Endothelial cell of umbilical vein (primary cell): ENCODE measurements at regions not wholly inside any gene's neighbourhood (a gene's known extent, or its start where the extent isn't known, plus 50 kb on each side); places are given as distances from the start of the nearest gene placed in this dataset.

Experiments used
- BruUV-seq: library from RNA; stranded (reverse); fragments of 400-500 nt; replicated peaks from 2 replicates; lab custom pipeline; 2021; lab: Mats Ljungman, UMichigan
- CTCF ChIA-PET: fragments of 300-600, 350-600 bp; sonication (Branson Sonifier 250); formaldehyde crosslinking; loops from one replicate; lab custom pipeline; 2021; ENCODE audit warnings: antibody characterized with exemption, inconsistent platforms; lab: Charles Lee
- POLR2A ChIA-PET: fragments of 300-600, 350-600 bp; sonication (Branson Sonifier 250); formaldehyde crosslinking; loops from one replicate; lab custom pipeline; 2021; ENCODE audit warnings: antibody characterized with exemption, inconsistent platforms; lab: Charles Lee
- DNase-seq: peaks from one replicate; pipeline ENCODE4 v3.0.0-alpha.2; 2011; ENCODE audit warnings: low read depth, low spot score
- FAIRE-seq: peaks from 2 replicates; lab custom pipeline; 2011; peaks lifted over from hg19 to GRCh38; lab: Jason Lieb, UNC
- H2AFZ ChIP-seq: 2 replicates; pipeline ENCODE4 v1.6.0; 2012; ENCODE audit warnings: low read depth, low read length, control low read depth, inconsistent platforms
- H3K27ac ChIP-seq: 2 replicates; pipeline ENCODE4 v1.5.1; 2011; ENCODE audit warnings: low read depth, mild to moderate bottlenecking, control low read depth, low read length, moderate library complexity; ENCODE audit not compliant: insufficient read depth
- H3K27me3 ChIP-seq, 2 experiments: 2 replicates each; pipeline versions ENCODE4 v1.6.0 to v1.6.1; 2011; ENCODE audit warnings: low read length in 2 of 2, mixed read lengths in 1 of 2; ENCODE audit not compliant: control insufficient read depth in 2 of 2, insufficient read depth in 2 of 2
- H3K36me3 ChIP-seq, 2 experiments: 2 replicates in 1 of 2; 3 replicates in 1 of 2; pipeline ENCODE4 v1.5.1; 2011; ENCODE audit warnings: low read length in 2 of 2, mild to moderate bottlenecking in 1 of 2, moderate library complexity in 1 of 2; ENCODE audit not compliant: control insufficient read depth in 2 of 2, insufficient read depth in 2 of 2; ENCODE audit errors: extremely low read depth in 1 of 2
- H3K4me1 ChIP-seq: 3 replicates; pipeline ENCODE4 v1.5.1; 2011; ENCODE audit warnings: mild to moderate bottlenecking, low read length; ENCODE audit not compliant: control insufficient read depth, insufficient read depth; ENCODE audit errors: extremely low read depth
- H3K4me2 ChIP-seq: 2 replicates; pipeline ENCODE4 v1.6.1; 2011; ENCODE audit warnings: low read length, control low read depth, mixed read lengths; ENCODE audit not compliant: insufficient read depth
- H3K4me3 ChIP-seq, 3 experiments: fragments of 200-600 bp in 1 of 3; sonication (generic), shearing (Covaris generic) in 1 of 3; replicated peaks in 1 of 3; 2 replicates each; pipeline ENCODE4 v1.5.1; 2011 to 2016; ENCODE audit warnings: control low read depth in 3 of 3, low read length in 3 of 3, mild to moderate bottlenecking in 2 of 3, inconsistent platforms in 1 of 3, low read depth in 1 of 3, moderate library complexity in 1 of 3; ENCODE audit not compliant: insufficient read depth in 1 of 3
- H3K79me2 ChIP-seq: 2 replicates; pipeline ENCODE4 v1.6.0; 2012; ENCODE audit warnings: low read length, inconsistent platforms; ENCODE audit not compliant: control insufficient read depth, insufficient read depth
- H3K9ac ChIP-seq: replicated peaks from 2 replicates; pipeline ENCODE3; 2011; ENCODE audit warnings: low read length, control low read depth; ENCODE audit not compliant: insufficient read depth; ENCODE audit errors: extremely low read depth
- H3K9me1 ChIP-seq: replicated peaks from 3 replicates; pipeline ENCODE4 v1.6.0; 2011; ENCODE audit warnings: mild to moderate bottlenecking, low read length; ENCODE audit not compliant: control insufficient read depth, insufficient read depth; ENCODE audit errors: extremely low read depth
- H3K9me3 ChIP-seq: replicated peaks from 2 replicates; pipeline ENCODE4 v1.5.1; 2012; ENCODE audit warnings: low read length, inconsistent platforms; ENCODE audit not compliant: control insufficient read depth, insufficient read depth
- H4K20me1 ChIP-seq: replicated peaks from 2 replicates; pipeline ENCODE3; 2011; ENCODE audit warnings: mild to moderate bottlenecking, low read length; ENCODE audit not compliant: control insufficient read depth, insufficient read depth; ENCODE audit errors: extremely low read depth
- EZH2 ChIP-seq: IDR thresholded peaks from 2 replicates; pipeline ENCODE4 v1.6.1; 2012; ENCODE audit warnings: borderline replicate concordance, low read depth, mild to moderate bottlenecking, moderate library complexity, low read length, inconsistent platforms; ENCODE audit not compliant: severe bottlenecking
- GATA2 ChIP-seq: IDR thresholded peaks from 2 replicates; pipeline ENCODE4 v1.7.0; 2011; ENCODE audit warnings: low read depth, mild to moderate bottlenecking, moderate library complexity, mixed read lengths, low read length; ENCODE audit not compliant: insufficient read length, insufficient read depth
- POLR2AphosphoS5 ChIP-seq: IDR thresholded peaks from 2 replicates; pipeline ENCODE4 v1.6.1; 2012; ENCODE audit warnings: low read depth, mild to moderate bottlenecking, control low read depth, low read length, moderate library complexity; ENCODE audit not compliant: insufficient read depth
- dilution Hi-C: fragments of 300-500 bp; cut with MboI; formaldehyde crosslinking; loops from one replicate; pipeline ENCODE4 v1.15.0; 2019; ENCODE audit warnings: low sequenced_read_pairs; ENCODE audit not compliant: extremely low pct_ligation_motif_present
- intact Hi-C: fragments of 100-400 bp; cut with micrococcal nuclease; formaldehyde crosslinking; loops from one replicate; pipeline ENCODE4 v1.10.0; 2022
- TF ChIP-seq, protein P1 (sequence below), 2 donors: IDR thresholded peaks; 1 replicate in 1 of 2; 2 replicates in 1 of 2; pipeline ENCODE4 v1.5.1; 2011; ENCODE audit warnings: low read length in 2 of 2, mild to moderate bottlenecking in 2 of 2, moderate library complexity in 2 of 2, control low read depth in 1 of 2, inconsistent platforms in 1 of 2, low read depth in 1 of 2; ENCODE audit not compliant: insufficient read depth in 1 of 2; ENCODE audit errors: extremely low read depth in 1 of 2

DNA sequence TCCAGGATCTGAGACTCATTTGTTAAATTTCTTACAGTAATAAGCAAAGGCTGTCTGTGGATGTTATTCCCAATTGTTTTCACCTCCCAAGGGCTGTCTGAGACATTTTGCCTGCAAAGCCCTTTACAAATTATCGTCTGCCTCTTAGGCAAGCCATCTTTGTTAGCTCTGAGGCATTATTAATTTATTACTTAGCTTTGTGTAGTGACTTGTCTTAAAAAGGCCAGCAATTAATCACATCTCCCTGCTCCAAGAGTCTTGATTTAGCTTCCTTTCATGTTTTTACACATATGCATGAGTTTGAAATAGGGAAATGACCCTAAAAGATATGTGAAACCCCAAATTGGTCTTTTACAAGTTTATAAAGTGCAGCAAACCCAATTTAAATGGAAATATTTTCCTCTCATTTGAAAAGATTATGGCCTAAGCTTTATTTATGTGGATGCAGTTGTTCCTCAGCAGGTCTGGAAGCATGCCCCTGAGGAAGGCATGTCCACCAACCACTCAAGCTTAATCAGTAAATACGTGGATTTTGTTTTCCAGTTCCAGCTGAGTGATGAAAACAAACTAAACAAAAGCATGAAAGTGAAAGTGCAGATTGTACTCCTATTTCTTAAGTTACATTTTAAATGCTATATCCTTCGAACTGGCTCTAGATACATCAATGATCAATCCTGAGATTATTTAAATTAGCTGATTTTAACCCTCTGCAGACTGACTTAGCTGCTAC is 173.6 kb upstream of the LNX1 start:
- Histone ChIP-seq H3K9me3 (no peaks in the 10 kb centered on the region), H3K9me1 (no peaks in the 10 kb centered on the region), H3K79me2 (no peaks in the 10 kb centered on the region), H2AFZ (no peak overlapping the region), H3K27ac (no peak overlapping the region), H3K4me3 (no peak overlapping the region), H3K4me1 (no peaks in the 10 kb centered on the region), H3K4me2 (no peak overlapping the region), H3K9ac (no peak overlapping the region), H4K20me1 (no peaks in the 10 kb centered on the region), H3K36me3 (no peaks in the 10 kb centered on the region), H3K27me3 (no peaks in the 10 kb centered on the region)
- CTCF ChIA-PET, result interaction anchor here (0.8 to 1.9 kb wide), 5 partner anchors 17 to 469 kb away, joined by 3 to 6 read pairs (median 3); no protein-coding TSS in a partner anchor
- FAIRE-seq (no peak), DNase-seq (no peak)
- intact Hi-C loops (loop anchor here (10.0 kb wide), 1 partner anchor 90 kb away; no protein-coding TSS in a partner anchor), dilution Hi-C loops (no loop called here)
- BruUV-seq, result no TSS peak
- TF ChIP-seq GATA2, result no peak
- TF ChIP-seq, protein P1, sequence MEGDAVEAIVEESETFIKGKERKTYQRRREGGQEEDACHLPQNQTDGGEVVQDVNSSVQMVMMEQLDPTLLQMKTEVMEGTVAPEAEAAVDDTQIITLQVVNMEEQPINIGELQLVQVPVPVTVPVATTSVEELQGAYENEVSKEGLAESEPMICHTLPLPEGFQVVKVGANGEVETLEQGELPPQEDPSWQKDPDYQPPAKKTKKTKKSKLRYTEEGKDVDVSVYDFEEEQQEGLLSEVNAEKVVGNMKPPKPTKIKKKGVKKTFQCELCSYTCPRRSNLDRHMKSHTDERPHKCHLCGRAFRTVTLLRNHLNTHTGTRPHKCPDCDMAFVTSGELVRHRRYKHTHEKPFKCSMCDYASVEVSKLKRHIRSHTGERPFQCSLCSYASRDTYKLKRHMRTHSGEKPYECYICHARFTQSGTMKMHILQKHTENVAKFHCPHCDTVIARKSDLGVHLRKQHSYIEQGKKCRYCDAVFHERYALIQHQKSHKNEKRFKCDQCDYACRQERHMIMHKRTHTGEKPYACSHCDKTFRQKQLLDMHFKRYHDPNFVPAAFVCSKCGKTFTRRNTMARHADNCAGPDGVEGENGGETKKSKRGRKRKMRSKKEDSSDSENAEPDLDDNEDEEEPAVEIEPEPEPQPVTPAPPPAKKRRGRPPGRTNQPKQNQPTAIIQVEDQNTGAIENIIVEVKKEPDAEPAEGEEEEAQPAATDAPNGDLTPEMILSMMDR (IDR thresholded peaks at IDR 0.05; ENCODE audit: extremely low read depth in 1 of 2, insufficient read depth in 1 of 2, low read depth in 1 of 2, low read length in 2 of 2), result no peak
- TF ChIP-seq POLR2AphosphoS5, result no peak
- TF ChIP-seq EZH2, result no peak
- POLR2A ChIA-PET, result no interaction called here
